Trophoblast cell (in vitro differentiated cells and primary cell): ENCODE measurements at regions not wholly inside any gene's neighbourhood (a gene's known extent, or its start where the extent isn't known, plus 50 kb on each side); places are given as distances from the start of the nearest gene placed in this dataset.

Experiments
- DNase-seq, 2 donors: peaks; one replicate each; pipeline ENCODE4 v3.0.0-alpha.2; 2016
- H2AFZ ChIP-seq: 2 replicates; pipeline ENCODE4 v1.6.1; 2013; ENCODE audit warnings: low read length, moderate library complexity, mild to moderate bottlenecking; ENCODE audit not compliant: insufficient read depth, poor library complexity
- H2AK5ac ChIP-seq: 2 replicates; pipeline ENCODE4 v1.6.1; 2013; ENCODE audit warnings: mild to moderate bottlenecking, low read length
- H2BK120ac ChIP-seq: 2 replicates; pipeline ENCODE4 v1.6.1; 2013; ENCODE audit warnings: low read length, mild to moderate bottlenecking, moderate library complexity; ENCODE audit not compliant: insufficient read depth, poor library complexity
- H2BK12ac ChIP-seq: 2 replicates; pipeline ENCODE4 v1.6.1; 2013; ENCODE audit warnings: mild to moderate bottlenecking, low read length, moderate library complexity
- H2BK5ac ChIP-seq: 2 replicates; pipeline ENCODE4 v1.6.1; 2013; ENCODE audit warnings: low read length, low read depth, moderate library complexity, mild to moderate bottlenecking; ENCODE audit not compliant: poor library complexity
- H3K14ac ChIP-seq: 2 replicates; pipeline ENCODE4 v1.6.1; 2013; ENCODE audit warnings: mild to moderate bottlenecking, low read length
- H3K18ac ChIP-seq: 2 replicates; pipeline ENCODE4 v1.6.1; 2013; ENCODE audit warnings: mild to moderate bottlenecking, low read length
- H3K23ac ChIP-seq: 2 replicates; pipeline ENCODE4 v1.6.1; 2013; ENCODE audit warnings: low read length
- H3K27ac ChIP-seq: 2 replicates; pipeline ENCODE4 v1.5.1; 2013; ENCODE audit warnings: low read depth, mild to moderate bottlenecking, inconsistent platforms, low read length, moderate library complexity
- H3K27me3 ChIP-seq: 2 replicates; pipeline ENCODE4 v1.6.1; 2013; ENCODE audit warnings: inconsistent platforms, mild to moderate bottlenecking, low read length, moderate library complexity; ENCODE audit not compliant: insufficient read depth
- H3K36me3 ChIP-seq, 2 experiments: 1 replicate in 1 of 2; 2 replicates in 1 of 2; pipeline ENCODE4 v1.6.1; 2013; ENCODE audit warnings: low read length in 2 of 2, mild to moderate bottlenecking in 2 of 2, moderate library complexity in 1 of 2; ENCODE audit not compliant: insufficient read depth in 2 of 2, control insufficient read depth in 1 of 2
- H3K4ac ChIP-seq: 2 replicates; pipeline ENCODE4 v1.6.1; 2013; ENCODE audit warnings: low read depth, mild to moderate bottlenecking, low read length, moderate library complexity
- H3K4me1 ChIP-seq, 2 experiments: 1 replicate in 1 of 2; 2 replicates in 1 of 2; pipeline ENCODE4 v1.6.1; 2013; ENCODE audit warnings: low read length in 2 of 2, mild to moderate bottlenecking in 2 of 2, moderate library complexity in 1 of 2; ENCODE audit not compliant: insufficient read depth in 2 of 2, control insufficient read depth in 1 of 2
- H3K4me2 ChIP-seq: 2 replicates; pipeline ENCODE4 v1.6.1; 2013; ENCODE audit warnings: inconsistent platforms, mild to moderate bottlenecking, low read length, moderate library complexity
- H3K4me3 ChIP-seq: 2 replicates; pipeline ENCODE4 v1.5.1; 2013; ENCODE audit warnings: mild to moderate bottlenecking, low read depth, low read length, inconsistent platforms
- H3K79me1 ChIP-seq: one replicate; pipeline ENCODE4 v1.6.1; 2013; ENCODE audit warnings: low read length
- H3K79me2 ChIP-seq: 2 replicates; pipeline ENCODE4 v1.6.1; 2013; ENCODE audit warnings: low read length, mild to moderate bottlenecking; ENCODE audit not compliant: control insufficient read depth, insufficient read depth, poor library complexity
- H3K9ac ChIP-seq: 2 replicates; pipeline ENCODE4 v1.6.1; 2013; ENCODE audit warnings: mild to moderate bottlenecking, low read length
- H3K9me3 ChIP-seq: 2 replicates; pipeline ENCODE4 v1.6.1; 2013; ENCODE audit warnings: low read depth, mild to moderate bottlenecking, control low read depth, inconsistent platforms, low read length; ENCODE audit not compliant: insufficient read depth
- H4K12ac ChIP-seq: 2 replicates; pipeline ENCODE4 v1.6.1; 2013; ENCODE audit warnings: low read depth, mild to moderate bottlenecking, low read length, moderate library complexity
- H4K8ac ChIP-seq: 2 replicates; pipeline ENCODE4 v1.6.1; 2013; ENCODE audit warnings: low read depth, mild to moderate bottlenecking, low read length, moderate library complexity
- H4K91ac ChIP-seq: one replicate; pipeline ENCODE4 v1.6.1; 2013; ENCODE audit warnings: low read depth, mild to moderate bottlenecking, low read length, moderate library complexity
- WGBS: extraction: QIAGEN DNeasy Blood & Tissue Kit; methylation state at CpG from one replicate; pipeline ENCODE4 v1.1.7; 2013; ENCODE audit warnings: missing lambda C conversion rate; ENCODE audit not compliant: insufficient read length, insufficient coverage; ENCODE audit errors: extremely low coverage; 5-methylcytosine and 5-hydroxymethylcytosine counted together

DNA sequence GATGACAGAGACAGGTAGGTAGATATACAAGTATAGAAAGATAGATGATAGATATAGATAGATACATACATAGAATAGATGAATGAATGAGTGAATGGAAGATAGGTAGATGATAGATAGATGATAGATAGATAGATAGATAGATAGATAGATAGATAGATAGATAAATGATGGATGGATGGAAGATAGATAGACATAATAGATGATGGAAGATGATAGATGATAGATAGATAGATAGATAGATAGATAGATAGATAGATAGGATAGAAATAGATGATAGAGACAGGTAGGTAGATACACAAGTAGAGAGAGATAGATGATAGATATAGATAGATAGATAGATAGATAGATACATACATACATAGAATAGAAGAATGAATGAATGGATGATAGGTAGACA, 510.1 kb upstream of the AUTS2 start:
- H3K23ac ChIP-seq: no peak overlapping the region
- H3K36me3 ChIP-seq: no peaks in the 10 kb centered on the region
- no peak overlapping the region for H3K27ac ChIP-seq
- no peaks in the 10 kb centered on the region for H3K79me2 ChIP-seq
- no peak overlapping the region for H4K8ac ChIP-seq
- H2BK12ac ChIP-seq: no peak overlapping the region
- DNase-seq: no peak
- H3K4me1 ChIP-seq: no peaks in the 10 kb centered on the region
- no peaks in the 10 kb centered on the region for H3K79me1 ChIP-seq
- H4K12ac ChIP-seq: no peak overlapping the region
- no peak overlapping the region for H3K14ac ChIP-seq
- H2BK5ac ChIP-seq: no peak overlapping the region
- no peak overlapping the region for H3K4ac ChIP-seq
- no peak overlapping the region for H2AFZ ChIP-seq
- no peaks in the 10 kb centered on the region for H3K27me3 ChIP-seq
- no peak overlapping the region for H3K4me2 ChIP-seq
- no peak overlapping the region for H4K91ac ChIP-seq
- H3K9me3 ChIP-seq: no peaks in the 10 kb centered on the region
- H2BK120ac ChIP-seq: no peak overlapping the region
- no peak overlapping the region for H3K9ac ChIP-seq
- no peak overlapping the region for H2AK5ac ChIP-seq
- H3K18ac ChIP-seq: no peak overlapping the region
- no peak overlapping the region for H3K4me3 ChIP-seq

DNA sequence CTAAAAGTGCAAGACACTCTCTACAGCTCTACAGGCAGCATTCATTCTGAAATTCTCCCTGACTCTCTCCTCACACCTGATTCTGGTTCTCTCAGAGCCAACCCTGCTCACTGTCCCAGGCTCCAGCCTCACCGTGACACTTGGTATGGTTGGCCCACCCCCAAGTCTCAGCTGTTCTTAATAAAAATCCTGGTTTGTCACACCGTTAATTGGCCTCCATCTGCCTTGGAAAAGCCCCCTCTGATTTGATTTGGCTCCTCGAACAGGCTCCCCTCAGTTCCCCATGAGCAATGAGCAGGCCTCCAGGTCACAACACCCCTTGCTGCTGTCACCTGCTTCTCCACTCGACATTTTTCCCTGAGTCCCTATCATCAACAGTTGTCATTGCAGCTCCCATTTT, 507.3 kb upstream of the AUTS2 start:
- no peaks in the 10 kb centered on the region for H3K4me1 ChIP-seq
- no peaks in the 10 kb centered on the region for H3K79me2 ChIP-seq
- H3K23ac ChIP-seq: no peak overlapping the region
- H2AK5ac ChIP-seq: no peak overlapping the region
- no peak for DNase-seq
- WGBS: no CpG with 5 or more reads among the region's 4 CpGs
- no peak overlapping the region for H3K4me2 ChIP-seq
- H3K4me3 ChIP-seq: no peak overlapping the region
- no peak overlapping the region for H2BK5ac ChIP-seq
- no peak overlapping the region for H3K18ac ChIP-seq
- H3K27ac ChIP-seq: no peak overlapping the region
- H3K9me3 ChIP-seq: peaks cover 2% of the 10 kb centered on the region
- H3K27me3 ChIP-seq: no peaks in the 10 kb centered on the region
- no peak overlapping the region for H2BK12ac ChIP-seq
- no peak overlapping the region for H4K91ac ChIP-seq
- no peak overlapping the region for H3K4ac ChIP-seq
- no peak overlapping the region for H4K8ac ChIP-seq
- no peak overlapping the region for H3K9ac ChIP-seq
- no peak overlapping the region for H3K14ac ChIP-seq
- no peaks in the 10 kb centered on the region for H3K79me1 ChIP-seq
- no peak overlapping the region for H2AFZ ChIP-seq
- H3K36me3 ChIP-seq: no peaks in the 10 kb centered on the region
- no peak overlapping the region for H4K12ac ChIP-seq
- no peak overlapping the region for H2BK120ac ChIP-seq

DNA sequence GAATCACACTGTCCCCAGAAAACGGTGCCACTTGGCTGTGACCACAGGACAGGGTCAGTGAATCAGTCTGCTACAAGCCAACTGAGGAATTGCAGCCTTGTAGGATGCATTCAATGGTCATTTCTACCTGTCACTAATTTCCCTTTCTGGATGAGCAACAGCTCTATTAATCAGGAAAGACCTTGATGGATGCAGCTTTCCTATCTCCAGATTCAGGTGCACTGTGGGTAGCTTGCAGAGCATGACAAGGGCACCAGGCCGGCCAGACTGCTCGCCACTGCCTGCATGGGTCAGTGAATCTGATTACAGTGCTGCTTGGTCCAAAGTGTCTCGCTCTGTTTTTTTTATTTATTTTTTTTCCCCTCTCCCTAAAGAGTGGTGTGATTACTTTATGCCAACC, 506.8 kb upstream of the AUTS2 start:
- no peak overlapping the region for H2BK120ac ChIP-seq
- no peak overlapping the region for H3K4ac ChIP-seq
- H2AK5ac ChIP-seq: no peak overlapping the region
- no peaks in the 10 kb centered on the region for H3K79me1 ChIP-seq
- no peak overlapping the region for H3K18ac ChIP-seq
- H2BK5ac ChIP-seq: no peak overlapping the region
- no peaks in the 10 kb centered on the region for H3K27me3 ChIP-seq
- H2AFZ ChIP-seq: no peak overlapping the region
- no peak overlapping the region for H3K23ac ChIP-seq
- no peak overlapping the region for H4K12ac ChIP-seq
- no peak overlapping the region for H3K27ac ChIP-seq
- no peak overlapping the region for H3K4me2 ChIP-seq
- WGBS: no CpG with 5 or more reads among the region's 4 CpGs
- H3K9me3 ChIP-seq: peaks cover 2% of the 10 kb centered on the region
- H3K9ac ChIP-seq: no peak overlapping the region
- no peak overlapping the region for H4K8ac ChIP-seq
- no peak overlapping the region for H3K14ac ChIP-seq
- H3K4me1 ChIP-seq: no peaks in the 10 kb centered on the region
- H3K36me3 ChIP-seq: no peaks in the 10 kb centered on the region
- H3K79me2 ChIP-seq: no peaks in the 10 kb centered on the region
- no peak overlapping the region for H2BK12ac ChIP-seq
- no peak overlapping the region for H4K91ac ChIP-seq
- no peak for DNase-seq
- no peak overlapping the region for H3K4me3 ChIP-seq

DNA sequence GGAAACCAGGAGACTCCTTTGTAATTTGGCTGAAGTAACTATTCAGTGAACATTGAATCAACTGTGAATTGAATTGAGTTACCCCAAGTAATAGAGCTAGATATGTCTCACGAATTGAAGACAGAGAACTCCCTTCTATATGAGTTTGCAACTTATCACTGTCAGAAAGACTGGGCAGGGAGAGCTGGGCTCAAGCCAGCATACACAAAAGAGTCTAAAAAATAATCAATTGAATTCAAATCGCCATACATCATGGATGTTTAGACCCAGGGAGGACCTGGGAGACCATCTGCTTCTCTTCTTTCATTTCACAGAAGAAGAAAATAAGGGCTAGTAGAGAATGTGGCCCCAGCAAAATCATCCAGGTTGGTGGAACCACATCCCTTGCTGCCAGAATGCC, 503.1 kb upstream of the AUTS2 start:
- Histone ChIP-seq H3K4me2 (no peak overlapping the region), H3K9me3 (peaks cover 2% of the 10 kb centered on the region), H2AK5ac (no peak overlapping the region), H3K27ac (no peak overlapping the region), H3K4me3 (no peak overlapping the region), H3K4me1 (no peaks in the 10 kb centered on the region), H3K18ac (no peak overlapping the region), H3K14ac (no peak overlapping the region), H3K79me2 (no peaks in the 10 kb centered on the region), H4K91ac (no peak overlapping the region), H3K9ac (no peak overlapping the region), H3K4ac (no peak overlapping the region), H2BK5ac (no peak overlapping the region), H2AFZ (no peak overlapping the region), H3K36me3 (no peaks in the 10 kb centered on the region), H3K23ac (no peak overlapping the region), H3K27me3 (no peaks in the 10 kb centered on the region), H4K8ac (no peak overlapping the region), H4K12ac (no peak overlapping the region), H3K79me1 (no peaks in the 10 kb centered on the region), H2BK12ac (no peak overlapping the region), H2BK120ac (no peak overlapping the region)
- DNase-seq: no peak
- no CpG with 5 or more reads among the region's 2 CpGs for WGBS

DNA sequence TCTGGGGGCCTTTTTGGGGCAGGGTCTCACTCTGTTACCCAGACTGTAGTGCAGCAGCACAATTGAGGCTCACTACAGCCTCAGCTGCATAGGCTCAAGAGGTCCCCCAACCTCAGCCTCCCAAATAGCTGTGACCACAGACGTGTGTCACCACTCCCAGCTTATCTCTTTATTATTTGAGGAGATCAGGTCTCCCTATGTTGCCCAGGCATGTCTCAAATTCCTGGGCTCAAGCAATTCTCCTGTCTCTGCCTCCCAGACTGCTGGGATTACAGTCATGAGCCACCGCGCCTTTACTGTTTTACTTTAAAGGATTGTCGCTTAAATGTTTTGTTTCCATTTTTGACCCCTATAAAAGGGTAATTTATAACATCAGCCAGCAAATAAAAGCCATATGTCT, 502.6 kb upstream of the AUTS2 start:
- Histone ChIP-seq H3K36me3 (no peaks in the 10 kb centered on the region), H2BK5ac (no peak overlapping the region), H2AFZ (no peak overlapping the region), H3K23ac (no peak overlapping the region), H4K91ac (no peak overlapping the region), H3K4me1 (no peaks in the 10 kb centered on the region), H4K12ac (no peak overlapping the region), H3K4ac (no peak overlapping the region), H2AK5ac (no peak overlapping the region), H2BK120ac (no peak overlapping the region), H3K4me2 (no peak overlapping the region), H3K27me3 (no peaks in the 10 kb centered on the region), H3K9ac (no peak overlapping the region), H3K4me3 (no peak overlapping the region), H4K8ac (no peak overlapping the region), H3K18ac (no peak overlapping the region), H3K79me1 (no peaks in the 10 kb centered on the region), H2BK12ac (no peak overlapping the region), H3K9me3 (peaks cover 2% of the 10 kb centered on the region), H3K27ac (no peak overlapping the region), H3K14ac (no peak overlapping the region), H3K79me2 (no peaks in the 10 kb centered on the region)
- WGBS: no CpG with 5 or more reads among the region's 4 CpGs
- DNase-seq: no peak
